WERI-Rb-1 (cell line): ENCODE measurements at regions not wholly inside any gene's neighbourhood (a gene's known extent, or its start where the extent isn't known, plus 50 kb on each side); places are given as distances from the start of the nearest gene placed in this dataset.

Experiments used
- DNase-seq: peaks from one replicate; pipeline ENCODE4 v3.0.0-alpha.2; 2020
- H3K27ac ChIP-seq: fragments of 250-450 bp; sonication (Bioruptor Pico); 2 replicates; pipeline ENCODE4 v1.5.1; 2020; ENCODE audit warnings: mild to moderate bottlenecking, moderate library complexity
- H3K27me3 ChIP-seq: fragments of 250-450 bp; sonication (Bioruptor Pico); 2 replicates; pipeline ENCODE4 v1.5.1; 2021; ENCODE audit warnings: mild to moderate bottlenecking, low read depth, moderate library complexity; ENCODE audit not compliant: insufficient read depth, severe bottlenecking
- H3K36me3 ChIP-seq: fragments of 250-450 bp; sonication (Bioruptor Pico); 2 replicates; pipeline ENCODE4 v1.5.1; 2020; ENCODE audit warnings: mild to moderate bottlenecking, moderate library complexity
- H3K4me3 ChIP-seq: 2 replicates; pipeline ENCODE4 v1.5.1; 2011; ENCODE audit warnings: low read depth, mild to moderate bottlenecking, control low read depth, low read length
- H3K9me3 ChIP-seq: fragments of 250-450 bp; sonication (Bioruptor Pico); 2 replicates; pipeline ENCODE4 v1.5.1; 2021; ENCODE audit warnings: mild to moderate bottlenecking, moderate library complexity; ENCODE audit not compliant: severe bottlenecking
- TF ChIP-seq, protein P1 (sequence below): IDR thresholded peaks from 2 replicates; pipeline ENCODE4 v1.5.1; 2011; ENCODE audit warnings: low read depth, mild to moderate bottlenecking, control low read depth, inconsistent platforms, low read length

DNA sequence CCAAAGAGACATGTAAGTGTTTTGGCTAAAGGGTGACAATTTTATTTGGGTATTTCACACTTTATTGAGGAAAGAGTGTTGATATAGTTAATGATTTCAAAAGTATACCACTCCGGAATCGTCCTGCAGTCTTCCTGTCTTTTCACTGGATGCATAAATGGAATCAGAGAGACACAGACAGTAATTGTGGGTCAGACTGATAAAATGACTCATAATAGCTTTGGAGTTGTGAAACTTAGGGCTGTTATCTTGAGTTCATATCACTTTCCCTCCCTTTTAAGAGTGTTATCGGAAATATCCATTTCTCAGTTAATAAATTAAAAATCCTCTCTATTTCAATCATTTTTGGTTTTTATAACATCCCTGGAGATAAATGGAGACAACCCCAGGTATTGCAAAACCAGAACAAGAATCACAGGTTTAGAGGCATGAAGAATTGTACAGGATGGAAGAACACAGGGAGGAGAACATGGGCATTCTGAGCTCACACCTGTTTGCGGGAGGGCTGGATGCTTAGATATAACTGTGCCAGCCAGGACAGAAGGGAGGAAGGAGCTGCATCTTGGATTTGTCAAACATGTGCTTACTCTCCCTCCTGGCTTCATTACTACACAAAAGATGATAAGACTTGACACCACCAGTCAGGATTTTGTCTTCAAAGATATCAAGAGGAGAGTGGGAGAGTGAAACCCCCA is 185.4 kb downstream of the LMO4 start:
- Histone ChIP-seq H3K36me3 (no peaks in the 10 kb centered on the region), H3K4me3 (no peak overlapping the region), H3K27me3 (no peaks in the 10 kb centered on the region), H3K9me3 (no peaks in the 10 kb centered on the region), H3K27ac (no peak overlapping the region)
- no peak for DNase-seq
- TF ChIP-seq, protein P1, sequence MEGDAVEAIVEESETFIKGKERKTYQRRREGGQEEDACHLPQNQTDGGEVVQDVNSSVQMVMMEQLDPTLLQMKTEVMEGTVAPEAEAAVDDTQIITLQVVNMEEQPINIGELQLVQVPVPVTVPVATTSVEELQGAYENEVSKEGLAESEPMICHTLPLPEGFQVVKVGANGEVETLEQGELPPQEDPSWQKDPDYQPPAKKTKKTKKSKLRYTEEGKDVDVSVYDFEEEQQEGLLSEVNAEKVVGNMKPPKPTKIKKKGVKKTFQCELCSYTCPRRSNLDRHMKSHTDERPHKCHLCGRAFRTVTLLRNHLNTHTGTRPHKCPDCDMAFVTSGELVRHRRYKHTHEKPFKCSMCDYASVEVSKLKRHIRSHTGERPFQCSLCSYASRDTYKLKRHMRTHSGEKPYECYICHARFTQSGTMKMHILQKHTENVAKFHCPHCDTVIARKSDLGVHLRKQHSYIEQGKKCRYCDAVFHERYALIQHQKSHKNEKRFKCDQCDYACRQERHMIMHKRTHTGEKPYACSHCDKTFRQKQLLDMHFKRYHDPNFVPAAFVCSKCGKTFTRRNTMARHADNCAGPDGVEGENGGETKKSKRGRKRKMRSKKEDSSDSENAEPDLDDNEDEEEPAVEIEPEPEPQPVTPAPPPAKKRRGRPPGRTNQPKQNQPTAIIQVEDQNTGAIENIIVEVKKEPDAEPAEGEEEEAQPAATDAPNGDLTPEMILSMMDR: no peak

DNA sequence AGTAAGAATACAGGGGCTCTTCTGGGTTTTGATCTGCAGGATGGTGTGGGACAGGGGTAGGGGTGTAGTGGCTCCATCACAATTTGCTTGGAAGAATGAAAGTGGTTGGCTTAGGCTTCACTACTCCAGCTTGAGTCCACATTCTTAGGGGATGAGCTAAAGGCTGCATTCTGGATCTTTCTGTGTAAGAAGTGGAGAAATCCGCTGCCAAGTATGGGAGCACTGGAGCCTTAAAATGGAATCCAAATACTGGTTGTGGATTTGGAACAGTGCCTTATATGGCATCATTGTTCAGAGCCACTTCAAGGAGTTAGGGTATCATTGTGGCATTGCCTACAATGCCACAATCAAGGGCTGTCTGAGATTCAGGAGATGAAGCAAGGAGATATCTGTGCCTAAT is 187.1 kb downstream of the LMO4 start:
- no peak for DNase-seq
- Histone ChIP-seq H3K27ac (no peak overlapping the region), H3K4me3 (no peak overlapping the region), H3K36me3 (no peaks in the 10 kb centered on the region), H3K9me3 (no peaks in the 10 kb centered on the region), H3K27me3 (no peaks in the 10 kb centered on the region)
- TF ChIP-seq, protein P1: no peak

DNA sequence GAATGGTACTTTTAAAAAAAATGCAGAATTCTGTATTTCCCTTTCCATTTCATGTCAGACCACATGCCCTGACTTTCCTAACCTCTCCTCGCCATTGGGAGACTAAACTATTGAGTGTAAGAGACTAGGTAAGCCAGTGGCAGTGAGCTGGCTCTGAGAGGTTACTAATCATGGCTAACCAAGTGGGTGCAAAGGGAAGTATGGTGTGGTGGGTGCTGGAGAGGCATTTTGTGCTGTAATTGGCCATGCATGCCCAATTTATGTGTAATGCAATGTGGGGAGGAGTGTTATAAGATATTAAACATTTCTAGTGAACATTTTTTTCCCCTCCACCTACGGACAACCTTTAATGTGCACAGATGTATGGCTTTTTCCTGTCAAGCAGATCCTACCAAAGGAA is 190.1 kb downstream of the LMO4 start:
- Histone ChIP-seq H3K27ac (no peak overlapping the region), H3K9me3 (no peaks in the 10 kb centered on the region), H3K36me3 (no peaks in the 10 kb centered on the region), H3K4me3 (no peak overlapping the region), H3K27me3 (no peaks in the 10 kb centered on the region)
- TF ChIP-seq, protein P1: no peak
- DNase-seq: no peak

DNA sequence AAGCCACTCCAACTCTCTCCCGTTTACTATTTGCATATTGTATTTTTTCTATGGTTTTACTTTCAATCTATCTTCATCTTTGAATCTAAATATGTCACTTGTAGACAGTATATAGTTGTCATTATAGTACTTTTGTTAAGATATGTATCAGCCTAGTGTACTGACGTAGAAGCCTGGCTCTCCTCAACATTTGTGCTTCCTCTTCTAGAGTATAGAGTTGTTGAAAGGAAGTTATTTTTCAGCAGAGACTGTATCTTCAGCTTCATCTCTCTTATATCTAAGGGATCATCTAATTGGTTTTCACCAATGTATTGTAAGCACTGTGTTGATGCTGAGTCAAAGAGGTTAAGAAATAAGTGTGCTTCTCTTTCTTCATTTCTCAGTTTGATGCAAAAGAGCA is 192.8 kb downstream of the LMO4 start:
- no peak overlapping the region for H3K4me3 ChIP-seq
- H3K9me3 ChIP-seq: no peaks in the 10 kb centered on the region
- no peaks in the 10 kb centered on the region for H3K27me3 ChIP-seq
- H3K27ac ChIP-seq: no peak overlapping the region
- no peaks in the 10 kb centered on the region for H3K36me3 ChIP-seq
- TF ChIP-seq, protein P1: no peak
- DNase-seq: no peak

DNA sequence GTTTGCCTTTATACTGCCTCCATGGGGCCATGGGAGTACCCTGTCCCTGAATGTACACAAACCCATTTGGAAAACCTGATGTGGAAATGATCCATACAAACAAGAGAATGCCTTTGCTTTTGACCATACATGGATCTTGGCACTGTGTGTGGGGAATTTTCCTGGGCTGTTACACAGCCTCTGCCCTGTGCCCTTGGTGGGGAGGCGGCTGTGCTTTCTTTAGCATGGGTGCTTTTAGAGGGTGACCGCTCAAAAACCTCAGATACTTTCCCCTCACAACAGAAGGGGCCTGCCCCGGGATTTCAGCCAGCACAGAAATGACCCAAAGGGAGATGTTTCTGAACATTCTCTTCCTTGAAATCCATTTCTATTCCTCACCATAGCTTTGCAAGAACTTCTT is 194.8 kb downstream of the LMO4 start:
- no peak for DNase-seq
- TF ChIP-seq, protein P1: no peak
- Histone ChIP-seq H3K9me3 (no peaks in the 10 kb centered on the region), H3K36me3 (no peaks in the 10 kb centered on the region), H3K27ac (no peak overlapping the region), H3K4me3 (no peak overlapping the region), H3K27me3 (no peaks in the 10 kb centered on the region)
